Activated CD4-positive, alpha-beta T cell treated with anti-CD3 and anti-CD28 coated beads, Interleukin-2, Interleukin-4, amounts not matched to agents 100 ng/mL and 50 ng/mL, durations not matched to agents 16 hours and 8 hours (primary cell): ENCODE measurements at regions not wholly inside any gene's neighbourhood (a gene's known extent, or its start where the extent isn't known, plus 50 kb on each side); places are given as distances from the start of the nearest gene placed in this dataset.
"Not testable (repeated sequence)": the region's sequence is repeated elsewhere in the genome, so short reads cannot be mapped to it uniquely, and the experiment has no call there.

Experiments used
- DNase-seq: peaks from one replicate; pipeline ENCODE4 v3.0.0-alpha.2; 2020; ENCODE audit warnings: low spot score

DNA sequence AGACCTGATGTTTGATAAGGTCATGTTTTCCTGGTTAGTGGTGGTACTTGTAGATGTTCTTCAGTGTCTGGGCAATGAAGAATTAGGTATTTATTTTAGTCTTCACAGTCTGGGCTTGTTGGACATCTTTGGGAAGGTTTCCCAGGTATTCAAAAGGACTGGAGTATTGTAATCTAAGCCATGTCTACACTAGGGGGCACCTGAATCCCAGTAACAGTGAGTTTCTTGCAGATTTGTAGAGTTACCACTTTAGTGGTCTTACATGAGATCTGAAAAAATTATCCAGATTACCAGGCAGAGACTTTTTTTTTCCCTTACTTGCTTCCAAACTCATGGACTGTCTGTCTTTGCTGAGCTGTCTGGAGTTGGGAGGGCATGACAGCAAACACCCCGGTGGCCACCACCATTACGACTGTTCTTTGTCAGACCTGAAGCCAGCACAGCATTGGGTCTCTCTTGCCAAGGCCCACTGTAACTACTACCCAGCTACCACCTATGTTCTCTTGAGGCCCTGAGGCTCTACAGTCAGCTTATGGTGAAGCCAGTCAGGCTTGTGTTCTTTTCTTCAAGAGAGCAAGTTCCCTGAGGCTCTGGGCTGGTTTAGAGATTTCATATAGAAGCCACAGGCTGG is 820.7 kb upstream of the FBXO33 start:
- DNase-seq, result no peak

DNA sequence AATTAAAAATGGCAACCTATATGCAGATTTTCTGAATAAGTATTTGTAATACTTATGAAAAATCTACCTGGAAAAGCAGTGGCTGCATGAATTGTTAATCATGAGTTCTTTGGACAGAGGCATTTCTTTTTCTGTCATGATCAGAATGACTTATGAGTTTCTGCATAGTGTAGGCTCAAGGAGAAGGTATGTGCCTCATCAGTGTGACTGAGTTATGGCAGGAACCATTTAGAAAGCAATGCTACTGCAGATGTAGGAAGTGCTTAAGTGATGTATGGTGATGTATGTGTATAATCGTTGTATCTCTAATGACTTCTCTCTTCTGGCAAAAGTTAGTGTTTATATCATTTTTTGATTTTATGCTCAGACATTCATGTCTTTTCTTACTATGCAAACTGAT is 816.4 kb upstream of the FBXO33 start:
- DNase-seq, result no peak

DNA sequence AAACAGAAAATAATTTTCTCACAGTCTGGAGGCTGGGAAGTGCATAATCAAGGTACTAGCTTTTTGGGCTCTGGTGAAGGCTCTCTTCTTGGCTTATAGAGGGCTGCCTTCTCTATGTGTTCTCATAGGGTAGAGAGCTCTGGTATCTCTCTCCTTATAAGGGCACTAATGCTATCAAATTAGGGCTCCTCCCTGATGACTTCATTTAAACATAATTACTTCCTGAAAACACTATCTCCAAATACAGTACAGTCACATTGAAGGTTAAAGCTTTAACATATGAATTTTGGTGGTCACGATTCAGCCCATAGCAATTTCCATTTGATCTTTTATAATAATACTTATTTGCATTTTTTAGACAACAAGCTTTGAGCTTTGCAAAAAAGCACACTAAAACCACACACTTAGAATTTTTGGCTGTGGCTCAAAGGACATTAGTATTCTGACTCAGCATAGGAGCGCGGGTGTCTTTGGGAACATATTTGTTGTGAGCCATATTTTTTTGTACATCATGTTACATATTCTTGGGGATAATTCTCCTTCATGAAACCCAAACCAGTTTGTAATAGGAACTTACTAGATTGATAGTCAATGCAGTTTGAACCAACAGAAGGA is 808.1 kb upstream of the FBXO33 start:
- no peak for DNase-seq

DNA sequence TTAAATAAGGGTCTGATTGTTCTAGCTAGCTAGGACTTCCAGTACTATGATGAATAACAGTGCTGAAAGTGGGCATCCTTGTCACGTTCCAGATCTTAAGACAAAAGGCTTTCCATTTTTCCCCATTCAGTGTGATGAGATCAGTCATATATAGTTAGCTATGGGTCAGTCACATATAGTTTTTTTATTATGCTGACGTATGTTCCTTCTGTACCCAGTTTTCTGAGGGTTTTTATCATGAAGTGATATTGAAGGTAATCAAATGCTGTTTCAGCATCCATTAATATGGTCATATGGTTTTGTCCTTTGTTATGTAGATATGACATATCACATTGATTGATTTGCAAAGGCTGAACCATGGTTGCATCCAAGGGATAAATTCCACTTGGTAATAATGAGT is 800.1 kb upstream of the FBXO33 start:
- no peak for DNase-seq

DNA sequence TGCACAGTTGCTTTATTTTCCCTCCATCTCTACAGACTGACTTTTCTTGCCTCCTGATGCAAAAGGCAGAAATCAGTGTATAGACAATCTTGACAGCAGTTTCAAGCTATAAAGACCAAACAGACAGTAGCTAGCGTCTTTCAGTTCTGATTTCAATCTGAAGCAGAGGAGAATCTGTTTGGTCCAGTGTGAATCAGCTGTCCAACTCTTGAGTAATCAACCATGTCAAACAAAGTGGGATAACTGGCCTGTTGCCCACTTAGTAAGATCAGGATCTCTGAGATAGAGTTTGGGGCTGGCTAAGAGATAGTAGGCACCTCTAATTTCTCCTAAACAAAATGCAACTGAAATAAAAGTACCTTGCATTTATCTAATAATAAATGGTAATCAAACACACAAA is 797.4 kb upstream of the FBXO33 start:
- DNase-seq, result no peak

DNA sequence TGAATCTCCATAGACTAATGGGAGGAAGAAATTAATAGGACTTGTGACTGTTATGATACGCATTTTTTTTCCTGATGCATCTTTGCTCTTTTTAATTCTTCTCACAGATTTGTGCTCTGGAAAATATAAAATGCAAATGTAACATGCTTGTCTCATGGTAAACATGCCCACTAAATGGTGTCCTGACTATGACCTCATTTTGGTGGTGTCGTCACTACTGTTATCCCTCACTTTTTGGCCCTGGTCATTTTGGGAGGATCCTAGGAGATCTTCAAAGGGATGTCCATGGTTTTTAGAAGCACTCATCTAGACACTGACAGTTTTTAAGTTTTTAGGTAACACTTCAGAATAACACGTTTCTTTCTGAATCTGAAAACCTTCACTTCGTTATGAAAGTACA is 790.8 kb upstream of the FBXO33 start:
- DNase-seq, result no peak

DNA sequence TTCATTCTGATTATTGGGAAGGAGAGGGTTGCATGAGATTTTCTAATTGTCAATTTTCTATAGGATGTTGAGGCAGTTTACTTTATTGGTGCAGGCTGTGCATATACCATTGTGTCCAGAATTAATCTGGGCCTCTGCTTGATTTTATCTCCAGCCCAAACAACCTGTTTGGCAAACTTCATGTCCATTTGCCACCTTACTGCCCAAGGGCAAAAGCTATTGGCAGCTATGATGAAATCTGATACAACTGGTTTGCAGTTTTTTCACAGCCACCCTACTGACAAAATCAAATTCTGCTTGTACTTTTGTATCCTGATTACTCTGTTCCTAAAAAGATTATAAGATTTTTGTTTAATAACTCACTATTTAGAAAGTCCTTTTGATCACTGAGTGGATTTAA is 789.2 kb upstream of the FBXO33 start:
- no peak for DNase-seq

DNA sequence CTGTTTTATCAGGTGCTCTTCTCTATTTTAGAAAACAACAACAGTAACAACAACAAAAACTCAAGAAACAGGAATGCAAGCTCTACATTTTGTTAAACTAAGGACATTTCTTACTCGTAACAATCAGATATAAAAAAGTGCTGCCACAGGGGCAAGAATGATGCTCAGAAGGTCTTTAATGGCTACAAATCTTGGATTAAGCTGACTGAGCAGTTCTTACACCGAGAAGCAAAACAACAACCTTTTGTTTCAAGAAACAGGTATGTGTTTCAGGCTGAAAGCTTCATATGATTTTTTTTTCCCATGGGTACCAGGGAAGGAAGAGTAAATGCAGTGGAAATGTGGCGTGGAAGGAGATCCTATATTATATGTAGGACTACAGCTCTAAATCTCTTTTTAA is 786.8 kb upstream of the FBXO33 start:
- DNase-seq, result no peak

DNA sequence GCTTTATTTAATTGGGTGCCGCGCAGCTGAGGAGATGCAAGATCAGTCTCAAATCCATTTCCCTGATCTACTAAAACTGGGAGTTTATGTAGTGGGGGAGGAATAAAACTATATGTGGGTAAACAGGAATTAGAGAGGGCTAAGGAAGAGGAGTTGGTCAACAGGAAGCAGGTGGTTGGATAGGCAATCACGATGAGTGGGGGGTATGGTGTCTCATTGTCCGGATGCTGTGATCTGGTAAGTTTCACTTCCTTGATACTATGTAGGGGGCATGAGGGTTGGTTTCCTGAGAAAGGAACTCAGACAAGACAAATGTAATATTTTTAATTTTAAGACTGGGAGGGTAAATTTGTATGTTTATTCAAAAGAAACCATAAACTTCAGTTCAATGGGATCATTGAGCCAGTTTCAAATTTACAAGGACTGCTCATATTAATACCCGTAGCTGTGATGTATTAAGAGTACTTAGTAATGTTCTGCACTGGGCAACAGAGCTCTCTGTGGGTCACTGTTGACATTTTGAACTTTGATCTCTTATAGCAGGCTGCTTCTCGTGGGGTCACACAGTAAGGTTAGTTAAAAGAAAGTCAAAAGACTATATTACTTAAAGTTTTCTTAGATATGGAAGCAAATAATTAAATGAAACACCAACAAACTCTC is 786.2 kb upstream of the FBXO33 start:
- DNase-seq, result no peak

DNA sequence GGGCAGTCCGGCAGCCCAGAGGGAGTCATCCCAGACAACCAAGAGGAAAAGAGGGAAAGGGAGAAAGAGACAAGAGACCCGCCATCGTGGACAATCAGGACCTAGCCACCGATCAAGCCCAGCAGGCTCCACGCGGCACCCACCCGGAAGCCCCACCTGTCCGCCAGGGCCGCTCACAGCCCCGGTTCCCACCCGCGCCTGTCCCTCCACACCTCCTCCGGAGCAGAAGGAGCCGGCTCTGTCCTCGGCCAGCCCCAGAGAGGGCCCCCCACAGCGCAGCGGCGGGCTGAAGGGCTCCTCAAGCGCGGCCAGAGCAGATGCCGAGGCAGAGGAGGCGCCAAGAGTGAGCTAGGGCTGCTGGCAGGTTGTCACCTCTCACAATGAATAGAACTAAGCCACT is 784.7 kb upstream of the FBXO33 start:
- DNase-seq, result no peak

DNA sequence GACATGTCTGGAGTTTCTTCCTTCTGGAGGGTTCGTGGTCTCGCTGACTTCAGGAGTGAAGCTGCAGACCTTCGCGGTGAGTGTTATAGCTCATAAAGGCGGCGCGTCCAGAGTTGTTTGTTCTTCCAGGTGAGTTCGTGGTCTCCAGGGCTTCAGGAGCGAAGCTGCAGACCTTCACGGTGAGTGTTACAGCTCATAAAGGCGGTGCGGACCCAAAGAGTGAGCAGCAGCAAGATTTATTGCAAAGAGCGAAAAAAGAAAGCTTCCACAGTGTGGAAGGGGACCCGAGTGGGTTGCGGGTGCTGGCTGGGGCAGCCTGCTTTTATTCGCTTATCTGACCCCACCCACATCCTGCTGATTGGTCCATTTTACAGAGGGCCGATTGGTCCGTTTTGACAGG is 784.2 kb upstream of the FBXO33 start:
- not testable (repeated sequence) for DNase-seq

DNA sequence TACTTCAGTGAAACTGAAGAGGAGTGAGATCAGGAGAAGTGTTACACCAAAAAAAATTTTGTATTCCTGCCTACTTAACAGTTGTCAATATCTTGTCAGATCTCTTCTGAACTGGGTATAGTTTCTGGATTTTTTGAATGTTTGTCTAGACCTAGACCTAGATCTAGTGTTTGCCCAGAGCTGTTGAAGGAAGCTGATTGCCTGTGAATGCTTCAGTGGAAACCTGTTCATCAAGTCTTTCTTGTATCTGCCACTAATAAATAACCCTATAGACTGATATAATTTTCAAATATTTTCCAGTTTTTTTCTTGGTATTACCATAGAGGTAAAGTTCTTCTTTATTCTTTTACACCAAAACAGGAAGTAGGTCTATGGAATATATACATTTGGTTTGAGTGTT is 781.5 kb upstream of the FBXO33 start:
- DNase-seq, result no peak

DNA sequence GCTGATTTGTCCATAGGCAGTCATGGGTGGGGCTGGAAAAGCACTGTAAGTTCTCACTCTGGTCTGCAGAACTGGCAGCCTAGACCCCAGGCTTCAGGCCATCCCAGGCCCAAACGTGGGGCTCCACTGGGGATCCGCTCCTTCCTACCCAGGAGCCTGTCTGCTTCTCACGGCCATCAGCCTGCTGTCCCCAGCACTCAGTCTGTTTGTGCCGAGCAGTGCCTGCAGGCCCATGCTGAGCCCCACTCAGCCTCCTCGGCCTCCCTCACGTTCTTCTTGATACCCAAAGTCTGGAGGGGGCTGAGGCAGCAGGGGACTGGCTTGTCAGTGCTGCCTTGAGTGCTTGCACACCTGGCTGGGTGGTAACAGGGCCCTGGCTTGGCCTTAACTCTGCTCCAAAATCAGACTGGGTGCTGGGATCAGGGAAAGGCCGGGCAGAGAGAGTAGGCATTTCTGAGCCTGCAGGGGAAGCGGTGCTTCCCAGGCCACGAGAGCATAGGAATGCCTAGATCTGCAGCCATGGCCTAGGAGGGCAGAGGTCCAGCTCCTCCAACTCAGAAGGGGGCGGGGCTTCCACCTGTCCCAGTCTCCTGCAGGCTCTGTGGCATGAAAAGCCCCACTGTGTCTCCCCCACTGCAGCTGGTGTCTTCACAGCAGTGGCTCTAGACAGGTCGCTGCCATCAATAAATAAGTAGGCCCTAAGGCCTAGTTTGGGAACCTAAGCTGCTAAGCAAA is 772.4 kb upstream of the FBXO33 start:
- no peak for DNase-seq

DNA sequence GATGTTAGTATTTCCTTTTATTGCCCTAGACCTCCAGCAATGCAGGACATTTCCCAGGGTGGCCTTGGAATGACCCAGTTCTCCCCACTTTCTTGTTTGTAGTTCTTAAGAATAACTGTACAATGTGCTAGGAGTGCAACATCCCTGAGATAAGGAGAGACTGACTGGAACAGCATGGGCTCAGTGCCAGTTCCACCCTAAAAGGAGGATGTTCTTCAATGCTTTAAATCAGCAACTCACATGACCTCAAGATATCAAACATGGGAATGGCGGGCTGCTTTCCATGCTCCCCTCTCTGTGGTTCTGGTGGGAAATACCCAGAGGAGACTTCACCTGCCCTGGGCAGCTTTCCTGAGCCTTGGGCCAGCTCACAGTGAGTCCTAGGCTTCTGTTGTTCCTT is 766.9 kb upstream of the FBXO33 start:
- DNase-seq, result no peak

DNA sequence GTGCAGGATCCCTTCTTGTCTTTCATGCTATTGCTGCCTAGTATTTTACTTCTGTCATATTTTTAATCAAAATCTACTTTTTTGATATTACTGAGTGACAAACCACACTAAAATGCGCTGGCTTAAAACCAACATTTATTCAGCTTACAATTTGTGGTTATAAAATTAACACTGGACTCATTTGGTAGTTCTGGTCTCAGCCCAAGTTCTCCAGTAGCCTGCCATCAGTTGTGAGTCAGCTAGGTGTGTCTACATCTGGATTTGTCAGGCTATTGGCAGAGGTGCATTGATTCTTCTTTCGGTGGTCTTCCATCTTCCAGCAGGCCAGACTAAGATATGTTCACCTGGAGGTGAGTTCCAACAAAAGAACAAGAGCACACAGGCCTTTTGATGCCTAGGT is 765.1 kb upstream of the FBXO33 start:
- no peak for DNase-seq

DNA sequence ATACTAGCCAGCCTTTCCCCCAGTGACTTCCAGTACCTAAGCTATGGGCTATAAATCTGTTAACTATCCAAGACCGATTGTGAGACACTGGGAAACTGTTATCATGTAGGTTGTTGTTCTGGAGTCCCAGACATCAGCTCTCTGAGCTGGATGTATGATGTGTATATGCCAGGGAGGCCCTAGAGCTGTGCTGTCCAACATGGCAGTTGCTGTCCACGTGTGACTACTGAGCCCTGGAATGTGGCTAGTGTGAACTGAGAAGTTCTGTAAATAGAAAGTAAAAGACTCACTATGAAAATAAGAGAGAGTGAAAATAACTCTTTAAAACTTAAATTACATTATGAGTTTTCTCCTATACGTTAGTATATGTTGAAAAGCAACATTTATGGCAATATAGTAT is 755.8 kb upstream of the FBXO33 start:
- DNase-seq, result no peak

DNA sequence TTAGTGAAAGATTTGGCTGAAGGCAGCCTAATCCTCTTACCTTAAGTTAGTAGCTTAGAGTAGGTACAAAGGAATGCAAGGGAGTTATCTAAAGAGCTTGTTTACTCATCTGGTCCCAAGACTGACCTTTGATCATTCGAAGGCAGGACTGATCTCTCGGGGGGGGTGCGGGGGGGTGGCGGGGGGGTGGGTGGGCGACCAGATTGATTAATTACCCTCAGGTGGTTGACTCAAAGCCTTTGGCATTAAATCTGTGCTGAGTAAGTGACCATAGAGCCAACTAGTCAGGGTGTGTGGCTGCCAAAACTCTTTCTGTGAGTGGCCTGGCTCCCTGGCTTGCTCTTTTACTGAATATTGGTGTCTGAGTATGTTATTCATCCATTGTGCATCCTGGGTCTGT is 731.9 kb upstream of the FBXO33 start:
- DNase-seq, result no peak

DNA sequence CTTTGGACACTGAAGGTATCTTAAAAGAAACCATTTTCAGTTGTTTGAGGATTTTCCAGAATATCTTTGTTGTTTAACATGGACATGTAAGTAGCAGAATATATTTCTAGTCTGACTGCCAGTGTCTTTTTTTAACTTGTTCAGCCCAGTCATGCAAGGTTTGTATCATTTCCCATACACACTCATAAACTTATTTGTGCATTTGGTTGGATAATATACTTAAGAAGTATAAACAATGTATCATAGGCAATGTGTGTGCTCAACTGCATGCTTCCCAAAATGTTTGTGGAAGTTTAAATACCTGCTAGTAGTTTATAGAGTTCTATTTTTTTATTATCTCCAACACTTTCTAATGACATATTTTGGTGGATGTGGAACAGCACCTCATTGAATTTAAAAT is 707.4 kb upstream of the FBXO33 start:
- no peak for DNase-seq

DNA sequence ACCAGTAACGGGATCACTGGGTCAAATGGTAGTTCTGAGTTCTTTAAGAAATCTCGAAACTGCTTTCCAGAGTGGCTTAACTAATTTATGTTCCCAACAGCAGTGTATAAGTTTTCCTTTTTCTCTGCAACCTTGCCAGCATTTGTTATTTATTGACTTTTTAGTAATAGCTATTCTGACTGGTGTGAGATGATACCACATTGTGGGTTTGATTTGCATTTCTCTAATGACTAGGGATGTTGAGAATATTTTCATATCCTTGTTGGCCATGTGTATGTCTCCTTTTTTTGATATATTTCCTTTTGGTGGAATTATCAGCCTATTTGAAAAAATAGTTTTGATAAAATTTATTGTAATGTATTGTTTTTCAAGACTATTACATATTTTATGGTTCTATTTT is 701.2 kb upstream of the FBXO33 start:
- DNase-seq, result no peak

DNA sequence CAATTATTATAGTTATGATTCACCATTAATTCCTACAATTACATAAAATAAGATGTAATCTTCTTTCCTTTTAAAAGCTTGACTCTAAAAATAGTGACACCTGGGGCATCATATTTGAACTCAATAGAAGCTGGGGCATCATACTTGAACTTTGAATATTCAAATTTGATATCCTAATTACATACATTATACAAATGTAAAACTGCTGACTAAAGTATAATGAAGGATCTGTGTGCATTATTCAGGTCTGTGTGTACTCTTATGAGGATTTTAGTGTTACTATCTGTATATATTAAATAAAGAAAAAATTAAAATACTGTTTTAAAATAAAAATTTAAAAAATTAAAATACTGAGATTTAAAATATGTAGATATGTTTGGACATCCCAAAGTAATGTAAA is 696.9 kb upstream of the FBXO33 start:
- DNase-seq, result no peak

DNA sequence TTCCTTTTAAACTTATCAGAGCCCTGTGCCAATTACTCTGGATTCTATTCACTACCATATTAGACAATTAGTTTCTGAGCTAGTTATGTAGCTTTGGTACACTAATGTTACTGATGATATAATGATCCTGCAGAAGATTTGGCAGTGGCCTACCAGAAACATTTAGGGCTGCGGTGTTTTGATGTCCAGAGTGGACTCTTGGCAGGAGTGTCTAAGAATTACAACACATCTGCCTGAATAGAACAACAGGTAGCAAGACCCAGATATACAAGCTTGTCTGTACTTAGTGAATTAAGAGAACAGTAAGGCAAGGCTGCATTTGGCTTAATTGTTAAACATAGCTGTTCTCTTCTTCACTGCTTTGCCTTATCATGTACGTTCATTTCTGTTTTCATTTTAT is 691.6 kb upstream of the FBXO33 start:
- no peak for DNase-seq

DNA sequence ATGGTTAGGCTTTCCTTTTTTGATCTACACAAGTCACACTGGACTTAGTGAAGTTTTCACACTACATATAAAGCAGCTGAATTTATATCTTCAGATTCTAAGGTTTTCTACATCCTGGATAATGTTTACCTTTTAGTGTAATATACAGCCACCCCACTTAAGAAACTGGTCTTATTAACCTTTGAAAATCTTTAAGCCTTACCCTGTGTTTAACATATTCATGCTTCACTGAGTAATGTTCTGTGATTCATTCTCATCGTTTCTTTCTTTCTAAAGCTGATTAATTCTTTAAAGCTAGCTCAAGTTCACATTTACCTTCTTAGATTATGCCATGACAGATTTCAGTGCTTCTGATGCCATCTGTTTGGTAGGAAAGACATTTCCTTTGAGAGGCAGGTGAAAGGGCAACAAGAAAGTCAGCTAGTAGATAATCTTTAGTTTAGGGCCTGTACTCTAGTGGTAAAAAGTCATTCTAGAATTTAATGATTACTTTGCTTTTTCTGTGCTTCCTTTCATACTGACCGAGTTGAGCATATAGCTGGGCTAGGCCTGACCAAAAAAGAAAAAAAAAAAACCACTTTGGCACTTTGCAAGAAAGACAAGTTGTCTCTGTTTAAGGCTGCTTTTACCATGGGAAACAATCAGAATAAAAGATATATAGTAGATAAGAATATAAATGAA is 690.9 kb upstream of the FBXO33 start:
- no peak for DNase-seq

DNA sequence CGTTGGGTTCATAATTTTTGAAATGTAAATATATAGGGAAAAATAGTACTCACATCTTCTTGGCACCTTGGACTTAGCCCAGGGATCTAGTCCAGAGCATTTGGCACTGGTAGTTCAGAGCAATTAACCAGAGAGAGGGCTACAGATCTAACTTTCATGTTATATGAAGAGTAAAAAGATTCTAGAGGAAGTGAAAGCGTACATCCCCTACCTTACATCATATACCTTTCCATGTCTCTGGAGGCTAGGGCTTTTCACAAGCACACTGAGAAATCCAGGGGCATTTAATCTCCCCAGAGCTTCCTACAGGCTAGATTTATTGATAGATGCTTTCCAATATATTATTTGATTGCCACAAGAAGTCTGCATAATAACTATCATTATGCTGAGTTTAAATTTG is 687.5 kb upstream of the FBXO33 start:
- DNase-seq, result no peak
